ENCODE measurements at regions not wholly inside any gene's neighbourhood (a gene's known extent, or its start where the extent isn't known, plus 50 kb on each side); places are given as distances from the start of the nearest gene placed in this dataset.

DNA sequence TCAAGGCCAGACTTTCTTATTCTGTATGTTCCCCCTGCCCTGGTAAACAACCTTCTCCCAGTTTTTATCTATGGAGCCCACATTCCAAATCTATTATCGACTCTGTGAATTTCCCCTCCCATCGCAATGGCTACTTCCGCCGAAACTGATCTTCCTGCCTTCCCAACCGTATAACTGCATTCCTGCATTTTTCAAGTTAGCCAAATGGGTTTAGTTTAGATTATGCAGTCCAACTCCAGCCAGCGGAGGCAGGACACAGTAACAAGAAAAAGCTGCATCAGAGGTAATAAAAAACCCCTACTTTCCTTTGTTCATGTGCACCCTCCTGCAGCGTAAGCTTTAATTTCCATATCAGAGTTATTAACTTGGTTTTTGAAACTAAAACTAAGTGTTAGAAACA, 112.2 kb upstream of the ZNF91 start:
- TF ChIP-seq, protein P1, sequence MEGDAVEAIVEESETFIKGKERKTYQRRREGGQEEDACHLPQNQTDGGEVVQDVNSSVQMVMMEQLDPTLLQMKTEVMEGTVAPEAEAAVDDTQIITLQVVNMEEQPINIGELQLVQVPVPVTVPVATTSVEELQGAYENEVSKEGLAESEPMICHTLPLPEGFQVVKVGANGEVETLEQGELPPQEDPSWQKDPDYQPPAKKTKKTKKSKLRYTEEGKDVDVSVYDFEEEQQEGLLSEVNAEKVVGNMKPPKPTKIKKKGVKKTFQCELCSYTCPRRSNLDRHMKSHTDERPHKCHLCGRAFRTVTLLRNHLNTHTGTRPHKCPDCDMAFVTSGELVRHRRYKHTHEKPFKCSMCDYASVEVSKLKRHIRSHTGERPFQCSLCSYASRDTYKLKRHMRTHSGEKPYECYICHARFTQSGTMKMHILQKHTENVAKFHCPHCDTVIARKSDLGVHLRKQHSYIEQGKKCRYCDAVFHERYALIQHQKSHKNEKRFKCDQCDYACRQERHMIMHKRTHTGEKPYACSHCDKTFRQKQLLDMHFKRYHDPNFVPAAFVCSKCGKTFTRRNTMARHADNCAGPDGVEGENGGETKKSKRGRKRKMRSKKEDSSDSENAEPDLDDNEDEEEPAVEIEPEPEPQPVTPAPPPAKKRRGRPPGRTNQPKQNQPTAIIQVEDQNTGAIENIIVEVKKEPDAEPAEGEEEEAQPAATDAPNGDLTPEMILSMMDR (conservative IDR thresholded peaks at IDR 0.05) = no peak
- peaks cover 86 to 91% of the 10 kb centered on the region in 2 experiments for H3K9me3 Mint-ChIP-seq

More for the DNA sequence above, 112.2 kb upstream of the ZNF91 start:
- Histone ChIP-seq H4K20me1 (ENCODE audit: control insufficient read depth, insufficient read depth, insufficient read length) (no peaks in the 10 kb centered on the region), H3T11ph (ENCODE audit: low read length) (no peak overlapping the region), H3K4me2 (ENCODE audit: insufficient read depth, insufficient read length, low read length) (no peak overlapping the region), H3K4me1 (ENCODE audit: insufficient read depth, low read length) (no peaks in the 10 kb centered on the region), H3K14ac (ENCODE audit: insufficient read depth, low read length) (no peak overlapping the region), H3K23me2 (ENCODE audit: insufficient read length, low read depth, low read length, poor library complexity, severe bottlenecking) (no peaks in the 10 kb centered on the region), H3K23ac (ENCODE audit: insufficient read length, low read depth, low read length) (no peak overlapping the region), H4K8ac (replicated peaks; ENCODE audit: insufficient read length, low read depth, low read length) (no peak overlapping the region), H4K5ac (ENCODE audit: insufficient read length, low read depth, low read length) (no peak overlapping the region), H3K9ac (ENCODE audit: extremely low read depth, insufficient read length, low read length) (no peak overlapping the region), H2BK12ac (ENCODE audit: insufficient read length, low read depth, low read length) (no peak overlapping the region), H2BK15ac (ENCODE audit: low read depth, low read length) (no peak overlapping the region), H3K18ac (ENCODE audit: insufficient read length, low read depth, low read length) (no peak overlapping the region), H2BK120ac (ENCODE audit: low read depth, low read length, poor library complexity, severe bottlenecking) (no peak overlapping the region), H3K56ac (ENCODE audit: insufficient read length, low read depth, low read length) (no peak overlapping the region), H2AFZ (ENCODE audit: low read length) (no peak overlapping the region), H2BK20ac (ENCODE audit: low read depth, low read length, poor library complexity, severe bottlenecking) (no peak overlapping the region), H3K79me2 (ENCODE audit: insufficient read depth, low read length) (no peaks in the 10 kb centered on the region), H3K27me3 (ENCODE audit: insufficient read depth, low read length) (no peaks in the 10 kb centered on the region), H3K79me1 (ENCODE audit: insufficient read depth, low read depth, low read length, poor library complexity, severe bottlenecking) (no peaks in the 10 kb centered on the region), H2BK5ac (ENCODE audit: insufficient read length, low read length) (no peak overlapping the region), H3K27ac (ENCODE audit: insufficient read length, low read depth, low read length) (no peak overlapping the region), H3K4ac (ENCODE audit: low read depth, low read length) (no peak overlapping the region), H4K91ac (ENCODE audit: insufficient read length, low read depth, low read length) (no peak overlapping the region), H2AK5ac (ENCODE audit: insufficient read length, low read length) (no peak overlapping the region), H3K9me3 (ENCODE audit: control insufficient read depth, low read depth, low read length) (peaks cover 25% of the 10 kb centered on the region)
- DNase-seq = no peak
- no peak overlapping the region for H3K4me3 Mint-ChIP-seq
- no peaks in the 10 kb centered on the region for H3K4me1 Mint-ChIP-seq
- no peak overlapping the region for H3K27ac Mint-ChIP-seq
- peaks cover 4 to 12% (median 4%) of the 10 kb centered on the region in 3 experiments; a peak in 6 of 7 replicates for H3K36me3 Mint-ChIP-seq (ENCODE audit: insufficient read depth in 1 of 3, low read depth in 3 of 3)
- H3K27me3 Mint-ChIP-seq (ENCODE audit: low read depth) = no peaks in the 10 kb centered on the region; the same call in 1 of the 2 replicates
- WGBS (ENCODE audit: extremely low coverage, insufficient read length, low lambda C conversion rate) = no CpG with 5 or more reads among the region's 7 CpGs

All from H9 (cell line).